Activated CD4-positive, alpha-beta T cell treated with anti-CD3 and anti-CD28 coated beads, Interleukin-2, Interleukin-4, amounts not matched to agents 100 ng/mL and 50 ng/mL, durations not matched to agents 16 hours and 8 hours (primary cell): ENCODE measurements at regions not wholly inside any gene's neighbourhood (a gene's known extent, or its start where the extent isn't known, plus 50 kb on each side); places are given as distances from the start of the nearest gene placed in this dataset.
A peak's percentile ranks its signal among the peaks of the same experiment; 100 is the strongest.
"Not testable (repeated sequence)": the region's sequence is repeated elsewhere in the genome, so short reads cannot be mapped to it uniquely, and the experiment has no call there.

Experiments
- DNase-seq: peaks from one replicate; pipeline ENCODE4 v3.0.0-alpha.2; 2020; ENCODE audit warnings: low spot score

DNA sequence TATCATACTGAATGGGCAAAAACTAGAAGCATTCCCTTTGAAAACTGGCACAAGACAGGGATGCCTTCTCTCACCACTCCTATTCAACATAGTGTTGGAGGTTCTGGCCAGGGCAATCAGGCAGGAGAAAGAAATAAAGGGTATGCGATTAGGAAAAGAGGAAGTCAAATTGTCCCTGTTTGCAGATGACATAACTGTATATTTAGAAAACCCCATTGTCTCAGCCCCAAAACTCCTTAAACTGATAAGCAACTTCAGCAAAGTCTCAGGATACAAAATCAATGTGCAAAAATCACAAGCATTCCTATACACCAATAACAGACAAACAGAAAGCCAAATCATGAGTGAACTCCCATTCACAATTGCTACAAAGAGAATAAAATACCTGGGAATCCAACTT, 52.5 kb upstream of the CCDC71L start:
- DNase-seq: not testable (repeated sequence)

DNA sequence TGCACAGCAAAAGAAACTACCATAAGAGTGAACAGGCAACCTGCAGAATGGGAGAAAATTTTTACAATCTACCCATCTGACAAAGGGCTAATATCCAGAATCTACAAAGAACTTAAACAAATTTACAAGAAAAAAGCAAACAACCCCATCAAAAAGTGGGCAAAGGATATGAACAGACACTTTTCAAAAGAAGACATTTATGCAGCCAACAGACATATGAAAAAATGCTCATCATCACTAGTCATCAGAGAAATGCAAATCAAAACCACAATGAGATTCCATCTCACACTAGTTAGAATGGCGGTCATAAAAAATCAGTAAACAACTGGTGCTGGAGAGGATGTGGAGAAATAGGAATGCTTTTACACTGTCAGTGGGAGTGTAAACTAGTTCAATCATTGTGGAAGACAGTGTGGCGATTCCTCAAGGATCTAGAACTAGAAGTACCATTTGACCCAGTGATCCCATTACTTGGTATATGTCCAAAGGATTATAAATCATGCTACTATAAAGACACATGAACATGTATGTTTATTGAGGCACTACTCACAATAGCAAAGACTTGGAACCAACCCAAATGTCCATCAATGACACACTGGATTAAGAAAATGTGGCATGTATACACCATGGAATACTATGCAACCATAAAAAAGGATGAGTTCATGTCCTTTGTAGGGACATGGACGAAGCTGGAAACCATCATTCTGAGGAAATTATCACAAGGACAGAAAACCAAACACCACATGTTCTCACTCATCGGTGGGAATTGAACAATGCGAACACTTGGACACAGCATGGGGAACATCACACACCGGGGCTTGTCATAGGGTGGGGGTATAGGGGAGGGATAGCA, 53.9 kb upstream of the CCDC71L start:
- not testable (repeated sequence) for DNase-seq

DNA sequence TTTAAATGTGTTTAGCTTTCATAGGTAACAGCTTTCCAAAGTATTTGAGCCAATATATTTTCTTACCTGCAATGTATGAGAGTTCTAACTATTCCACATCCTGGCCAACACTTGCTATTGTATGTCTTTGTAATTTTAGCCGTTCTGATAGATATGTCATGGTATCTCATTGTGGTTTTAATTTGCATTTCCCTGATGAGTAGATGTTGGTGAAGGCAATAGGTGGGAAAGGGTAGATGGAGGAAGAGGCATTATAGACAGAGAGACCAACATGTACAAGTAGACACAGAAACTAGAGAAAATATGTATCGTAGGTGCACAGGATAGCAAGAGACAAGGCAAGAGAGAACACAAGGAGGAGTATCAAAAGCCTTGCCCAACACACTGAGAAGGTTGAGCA, 54.8 kb upstream of the CCDC71L start:
- DNase-seq: no peak

DNA sequence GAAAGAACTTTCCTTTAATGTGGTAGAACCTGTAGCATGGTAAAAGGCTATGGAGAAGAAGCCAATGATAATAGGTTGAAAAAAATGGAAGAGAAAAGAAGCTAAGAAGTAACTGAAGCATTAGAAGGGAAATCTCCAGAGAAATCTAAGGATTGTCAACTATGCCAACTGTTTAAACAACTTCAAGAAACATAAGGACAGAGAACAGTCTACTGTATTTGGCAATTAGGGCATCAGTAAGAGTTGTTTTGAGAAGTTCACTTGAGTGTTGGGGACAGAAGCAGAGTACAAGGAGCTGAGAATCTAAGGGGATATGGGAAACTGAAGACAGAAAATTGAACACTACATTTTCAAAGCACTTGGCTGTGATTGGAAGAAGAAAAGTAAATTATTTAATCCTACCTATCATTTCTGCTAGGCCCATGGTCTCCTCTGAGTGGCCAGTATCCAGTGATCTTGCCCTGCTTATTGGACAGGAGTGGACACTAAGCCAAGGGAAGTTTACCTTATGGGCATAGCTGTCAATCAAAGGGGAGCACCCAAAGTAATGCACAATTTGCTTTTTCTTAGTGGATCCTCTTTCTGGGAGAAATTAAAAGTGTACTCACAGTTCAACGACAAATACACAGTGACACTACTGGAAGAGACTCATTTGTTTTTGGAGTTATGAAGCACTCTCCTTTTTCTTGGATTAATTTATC, 56.4 kb upstream of the CCDC71L start:
- DNase-seq: no peak

DNA sequence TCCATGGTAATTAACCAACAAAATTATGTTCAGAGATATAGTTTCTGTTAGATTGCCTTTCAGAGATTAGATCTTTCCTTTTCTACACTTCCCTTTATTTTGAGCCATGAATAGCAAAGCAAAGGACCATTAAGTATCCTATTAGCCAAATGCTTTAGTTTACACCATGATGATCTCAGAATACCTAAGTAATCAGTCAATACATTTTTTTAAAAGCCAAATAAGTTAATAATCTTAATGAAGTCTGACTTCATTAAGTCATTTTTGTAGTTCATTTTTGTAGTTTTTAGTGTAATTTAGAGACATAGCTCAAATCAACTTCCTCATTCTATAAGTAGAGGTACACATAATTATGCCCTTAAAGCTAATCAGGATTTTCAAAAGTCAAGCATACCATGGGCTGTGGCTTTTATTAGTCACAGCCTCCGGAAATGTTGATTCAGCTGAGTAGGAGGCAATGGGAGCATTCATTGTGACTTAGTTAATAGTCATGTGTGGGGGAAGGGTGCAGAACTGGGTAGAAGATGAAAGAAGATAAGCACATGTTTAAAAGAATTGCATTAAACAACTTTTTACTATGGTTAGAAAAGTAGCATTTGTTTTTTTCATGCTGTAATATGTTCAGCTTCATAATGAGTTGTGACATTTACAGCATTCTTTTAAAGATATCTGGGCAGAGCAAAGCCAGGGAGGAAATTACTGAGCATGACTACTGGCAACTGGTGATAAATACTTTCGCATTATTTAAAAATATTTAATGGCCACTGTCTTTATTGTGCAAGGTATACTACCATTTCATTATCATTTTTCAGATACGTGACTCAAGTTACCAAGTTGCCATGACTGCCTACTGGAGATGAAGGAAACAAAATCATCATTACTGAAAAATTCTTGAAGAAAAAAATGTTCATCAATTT, 57.3 kb upstream of the CCDC71L start:
- DNase-seq: peak; percentile 88

GRCh38 chr7:106720641-106721040, 59.7 kb upstream of the CCDC71L start:
- DNase-seq: no peak

- no peak for DNase-seq
Measured at GRCh38 chr7:106721816-106722785, 61.1 kb upstream of the CCDC71L start.

DNA sequence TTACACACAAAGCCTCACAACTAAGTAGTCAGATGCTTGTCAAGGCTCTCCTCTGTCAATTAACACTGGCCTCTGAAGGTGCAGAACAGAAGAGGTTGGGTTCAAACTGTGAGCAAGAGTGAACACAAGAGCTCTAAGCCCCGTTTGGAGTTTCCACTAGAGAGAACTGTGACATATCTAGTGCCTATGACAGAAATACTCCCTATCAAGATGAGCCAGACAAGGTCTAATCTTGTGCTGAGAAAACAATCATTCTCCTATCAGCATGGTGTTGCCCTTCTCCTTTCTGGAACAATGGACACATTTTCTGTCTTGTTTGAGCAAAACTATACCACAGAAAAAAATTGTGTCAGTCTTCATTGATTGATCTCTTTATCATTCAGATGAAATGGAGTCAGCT, 62.4 kb upstream of the CCDC71L start:
- no peak for DNase-seq

- DNase-seq: no peak
Measured at GRCh38 chr7:106729720-106730385, 68.9 kb upstream of the CCDC71L start.

DNA sequence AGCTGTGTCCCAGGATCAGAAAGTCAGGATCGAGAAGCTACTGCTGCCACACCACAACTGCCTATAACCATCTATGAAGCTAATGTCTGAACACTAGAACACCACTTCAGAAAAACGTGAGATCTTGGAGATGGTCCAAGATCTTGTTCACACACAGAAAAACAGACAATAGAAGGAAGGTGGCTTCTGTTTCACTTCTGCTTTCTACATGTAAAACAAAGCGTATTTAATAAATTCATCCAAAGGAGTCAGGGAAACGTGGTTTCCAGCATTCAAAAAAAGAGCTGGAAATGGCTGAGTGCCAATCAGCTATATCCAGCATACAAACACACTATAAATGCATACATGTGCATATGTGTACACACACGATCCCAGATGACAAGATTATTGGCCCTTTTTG, 70.2 kb upstream of the CCDC71L start:
- no peak for DNase-seq

DNA sequence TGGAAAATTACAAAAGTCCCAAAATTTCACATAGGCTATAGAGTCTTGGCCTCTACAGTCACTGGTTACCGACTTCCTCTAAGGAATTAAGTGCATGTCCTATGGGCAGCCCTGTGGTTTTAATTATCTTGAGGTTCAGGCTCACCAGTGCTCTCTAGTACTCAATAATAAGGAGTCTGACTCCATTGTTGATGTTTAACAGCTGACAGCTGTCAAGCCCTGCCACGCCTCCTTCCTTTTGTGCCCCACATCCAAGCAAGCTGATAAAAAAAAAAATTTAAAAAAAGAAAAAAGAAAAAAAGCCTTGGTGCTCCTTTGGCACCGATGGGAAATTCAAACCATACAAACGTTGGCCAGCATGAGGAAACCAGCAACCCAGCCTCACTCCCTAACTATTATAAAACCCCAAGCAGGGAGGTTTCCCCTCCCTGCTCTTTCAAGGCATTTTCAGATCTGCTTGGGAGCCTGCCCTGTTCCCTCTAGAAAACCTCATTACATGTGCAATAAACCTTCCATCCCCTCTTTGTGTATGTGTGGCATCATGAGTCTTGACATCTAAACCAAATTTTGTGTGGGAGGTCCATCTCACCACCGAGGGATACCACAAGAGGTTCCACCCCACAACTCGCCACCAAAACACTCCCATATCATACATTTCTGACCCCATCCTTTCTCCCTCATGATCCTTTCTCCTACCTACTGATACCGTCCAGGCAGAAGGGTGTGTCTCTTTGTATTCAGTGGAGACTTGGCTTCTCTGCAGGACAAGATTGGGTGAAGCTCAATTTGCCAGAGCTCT, 70.9 kb upstream of the CCDC71L start:
- no peak for DNase-seq

DNA sequence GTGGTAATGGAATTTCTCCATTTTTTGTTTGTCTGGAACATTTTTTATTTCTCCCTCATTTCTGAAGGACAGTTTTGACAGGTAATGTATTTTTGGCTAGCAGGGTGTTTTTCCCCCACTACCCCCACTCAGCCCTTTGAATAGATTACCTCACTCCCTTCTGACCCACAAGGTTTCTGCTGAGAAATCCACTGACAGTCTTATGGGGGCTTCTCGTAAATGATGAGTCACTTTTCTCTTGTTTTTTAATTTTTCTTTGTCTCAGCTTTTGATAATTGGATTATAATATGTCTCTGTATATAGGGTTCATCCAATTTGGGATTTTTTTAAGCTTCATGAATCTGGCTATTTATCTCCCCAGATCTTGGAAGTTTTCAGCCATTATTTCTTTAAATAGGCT, 74.7 kb upstream of the CCDC71L start:
- no peak for DNase-seq

DNA sequence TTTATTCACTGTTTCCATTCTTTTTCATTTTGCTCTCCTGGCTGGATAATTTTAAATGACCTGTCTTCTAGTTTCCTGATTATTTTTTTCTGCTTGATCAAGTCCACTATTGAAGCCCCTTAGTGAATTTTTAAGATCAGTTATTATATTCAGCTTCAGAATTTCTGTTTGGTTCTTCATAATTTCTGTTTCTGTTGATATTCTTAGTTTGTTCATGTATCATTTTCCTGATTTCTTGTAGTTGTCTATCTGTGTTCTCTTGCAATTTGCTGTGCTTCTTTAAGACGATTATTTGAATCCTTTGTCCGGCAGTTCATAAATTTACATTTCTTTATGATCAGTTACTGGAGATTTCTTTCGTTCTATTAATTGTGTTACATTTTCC, 75.2 kb upstream of the CCDC71L start:
- DNase-seq: no peak

DNA sequence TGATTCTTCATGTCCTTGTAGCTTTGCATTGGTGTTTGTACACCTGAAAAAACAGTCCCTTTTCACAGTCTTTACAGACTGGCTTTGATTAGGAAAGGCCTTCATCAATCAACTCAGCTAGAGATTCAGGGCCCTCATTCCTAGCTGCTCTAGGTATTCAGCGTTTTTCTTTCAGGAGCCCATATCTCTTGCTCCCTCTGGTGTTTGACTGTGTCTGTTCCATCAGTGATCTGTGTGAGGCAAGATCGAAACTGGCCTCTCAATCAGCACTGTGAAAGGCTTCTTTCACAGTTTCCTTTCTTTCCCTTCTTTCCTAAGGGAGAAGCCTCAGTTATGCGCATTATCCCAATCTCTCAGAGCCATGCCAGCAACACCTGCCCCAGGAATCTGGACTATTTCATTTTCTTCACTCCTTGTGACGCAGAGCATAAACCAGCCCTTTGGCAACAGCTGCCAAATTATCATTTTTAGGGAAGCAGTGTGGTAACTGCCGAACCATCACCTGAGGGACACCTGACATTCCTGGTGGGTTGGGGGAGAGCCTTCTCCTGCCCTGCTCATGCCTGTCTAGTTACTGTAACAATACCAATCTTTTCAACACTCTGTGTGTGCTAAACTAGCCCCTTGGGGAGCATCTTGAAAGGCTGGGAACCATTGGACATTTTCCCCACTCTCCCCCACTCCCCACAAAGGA, 75.7 kb upstream of the CCDC71L start:
- peak; percentile 74 for DNase-seq

DNA sequence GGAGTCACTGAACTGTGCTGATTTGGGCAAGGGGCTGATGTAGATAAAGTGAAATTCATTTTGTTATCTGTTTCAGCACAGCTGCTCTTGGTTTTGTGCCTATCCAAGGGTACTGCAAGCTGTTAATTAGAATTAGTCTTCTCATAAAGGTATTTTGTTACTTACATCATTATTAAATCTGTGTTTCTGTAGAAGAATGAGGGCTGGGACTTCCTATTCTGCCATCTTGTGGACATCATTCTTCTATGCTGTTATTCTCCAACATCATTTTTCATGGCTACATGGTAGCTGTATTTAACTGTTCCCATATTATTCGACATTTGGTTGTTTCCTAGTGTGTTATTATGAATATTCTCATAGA, 76.2 kb upstream of the CCDC71L start:
- no peak for DNase-seq

DNA sequence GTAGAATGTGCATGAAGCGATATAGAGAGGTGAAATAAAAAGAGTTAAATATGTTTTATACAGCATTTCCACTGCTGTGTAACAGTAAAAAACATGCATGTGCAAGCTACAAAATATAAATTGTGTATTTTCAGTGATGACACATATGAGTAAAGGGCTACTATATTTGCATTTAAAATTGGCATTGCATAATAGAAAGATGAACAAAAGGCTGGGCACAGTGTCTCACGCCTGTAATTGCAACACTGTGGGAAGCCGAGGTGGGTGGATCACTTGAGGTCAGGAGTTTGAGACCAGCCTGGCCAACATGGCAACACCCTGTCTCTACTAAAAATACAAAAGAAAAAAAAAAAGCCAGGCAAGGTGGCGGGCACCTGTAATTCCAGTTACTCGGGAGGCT, 79.8 kb upstream of the CCDC71L start:
- no peak for DNase-seq

DNA sequence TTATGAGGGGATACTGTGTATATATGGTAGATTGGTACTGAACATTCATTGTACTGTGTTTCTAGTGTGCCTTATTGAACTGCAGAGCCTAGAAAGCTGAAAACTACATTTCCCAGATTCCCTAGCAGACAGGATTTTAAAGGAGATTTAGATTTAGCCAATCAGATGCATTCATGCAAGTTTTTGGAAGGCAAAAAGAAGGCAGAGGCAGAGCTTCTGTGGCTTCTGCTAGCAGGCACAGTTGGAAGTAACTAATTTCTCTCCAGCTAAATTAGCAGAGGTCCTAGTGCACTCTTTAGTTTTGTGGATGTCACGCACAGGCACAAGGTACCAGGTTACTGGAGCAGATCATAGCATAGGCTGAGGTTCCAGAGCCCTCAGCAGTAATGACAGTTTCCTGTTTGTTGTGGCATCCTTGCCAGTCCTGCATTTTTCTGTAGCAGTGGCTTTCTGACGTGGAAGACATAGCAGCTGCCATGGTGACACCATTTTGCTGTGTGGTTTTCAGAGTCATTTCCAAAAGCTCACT, 83.7 kb upstream of the CCDC71L start:
- DNase-seq: peak; percentile 16

- DNase-seq: not testable (repeated sequence)
Measured at GRCh38 chr7:106747301-106747700, 86.3 kb upstream of the CCDC71L start.

- DNase-seq: no peak
Measured at GRCh38 chr7:106747804-106748203, 86.8 kb upstream of the CCDC71L start.
